ENCODE measurements at regions not wholly inside any gene's neighbourhood (a gene's known extent, or its start where the extent isn't known, plus 50 kb on each side); places are given as distances from the start of the nearest gene placed in this dataset.

DNA sequence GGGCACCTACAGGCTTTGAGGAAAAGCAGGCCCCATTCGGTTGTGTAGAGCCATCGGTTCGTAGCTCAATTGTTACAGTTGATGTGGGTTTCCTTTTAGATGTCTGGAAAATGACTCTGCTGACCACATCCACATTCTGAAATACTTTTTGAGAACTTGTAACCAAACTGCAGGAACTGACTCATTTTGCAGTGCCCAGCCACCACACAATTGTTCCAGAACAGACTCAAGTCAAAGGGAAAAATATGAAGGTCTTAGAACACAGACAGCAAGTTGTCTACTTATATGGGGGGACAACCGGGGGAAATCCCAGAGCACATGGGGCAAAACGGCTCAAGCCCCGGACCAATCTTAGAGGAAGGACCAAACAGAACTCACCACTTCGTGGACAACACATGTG, 557.6 kb upstream of the DIPK2B start:
- H3K36me3 ChIP-seq (ENCODE audit: control insufficient read depth, insufficient read depth, low read length) = no peaks in the 10 kb centered on the region
- H3K4me3 ChIP-seq (ENCODE audit: insufficient read depth, low read depth, low read length, poor library complexity, severe bottlenecking) = no peak overlapping the region
- H3K9me3 ChIP-seq (ENCODE audit: control insufficient read depth, low read length) = no peaks in the 10 kb centered on the region
- peaks cover 40% of the 10 kb centered on the region for H3K4me1 ChIP-seq (ENCODE audit: control insufficient read depth, insufficient read depth, low read length, poor library complexity, severe bottlenecking)
- DNase-seq = peak in 2 of 3 donors; percentile 27 to 39
- H3K27ac ChIP-seq (ENCODE audit: insufficient read depth, low read length, poor library complexity, severe bottlenecking) = peak overlapping the region; percentile 60
- H3K27me3 ChIP-seq (replicated peaks; ENCODE audit: control insufficient read depth, insufficient read depth, low read length, poor library complexity, severe bottlenecking) = no peaks in the 10 kb centered on the region

GRCh38 chrX:45757272-45757671, 556.6 kb upstream of the DIPK2B start:
- no peak for DNase-seq
- Histone ChIP-seq H3K27ac (ENCODE audit: insufficient read depth, low read length, poor library complexity, severe bottlenecking) (no peak overlapping the region), H3K4me1 (ENCODE audit: control insufficient read depth, insufficient read depth, low read length, poor library complexity, severe bottlenecking) (peaks cover 43% of the 10 kb centered on the region), H3K4me3 (ENCODE audit: insufficient read depth, low read depth, low read length, poor library complexity, severe bottlenecking) (peak overlapping the region; percentile 2), H3K27me3 (replicated peaks; ENCODE audit: control insufficient read depth, insufficient read depth, low read length, poor library complexity, severe bottlenecking) (no peaks in the 10 kb centered on the region), H3K9me3 (ENCODE audit: control insufficient read depth, low read length) (no peaks in the 10 kb centered on the region), H3K36me3 (ENCODE audit: control insufficient read depth, insufficient read depth, low read length) (no peaks in the 10 kb centered on the region)

- H3K36me3 ChIP-seq (ENCODE audit: control insufficient read depth, insufficient read depth, low read length) = no peaks in the 10 kb centered on the region
- peak overlapping the region; percentile 2 for H3K4me3 ChIP-seq (ENCODE audit: insufficient read depth, low read depth, low read length, poor library complexity, severe bottlenecking)
- H3K4me1 ChIP-seq (ENCODE audit: control insufficient read depth, insufficient read depth, low read length, poor library complexity, severe bottlenecking) = peaks cover 43% of the 10 kb centered on the region
- H3K9me3 ChIP-seq (ENCODE audit: control insufficient read depth, low read length) = no peaks in the 10 kb centered on the region
- no peak overlapping the region for H3K27ac ChIP-seq (ENCODE audit: insufficient read depth, low read length, poor library complexity, severe bottlenecking)
- no peaks in the 10 kb centered on the region for H3K27me3 ChIP-seq (replicated peaks; ENCODE audit: control insufficient read depth, insufficient read depth, low read length, poor library complexity, severe bottlenecking)
- peak in 1 of 3 donors; percentile 15 for DNase-seq
Measured at GRCh38 chrX:45756557-45756956, 555.9 kb upstream of the DIPK2B start.

DNA sequence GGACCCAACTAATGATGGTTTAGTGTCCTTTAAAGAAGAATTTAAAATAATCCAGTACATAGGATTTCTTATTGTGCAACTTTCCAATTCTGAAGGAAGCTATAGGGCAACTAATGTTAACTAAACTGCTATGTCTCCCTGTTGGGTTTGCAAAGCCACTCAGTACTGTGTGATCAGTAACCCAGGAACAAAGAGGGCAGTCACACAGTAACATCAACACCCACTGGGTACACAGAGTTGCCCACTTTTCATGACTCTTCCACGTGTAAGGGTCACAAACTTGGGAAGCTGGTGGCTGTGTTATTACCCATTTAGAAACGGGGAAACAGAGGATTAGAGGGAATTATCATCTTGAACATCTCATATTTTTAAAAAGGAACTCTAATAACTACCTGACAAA, 555.0 kb upstream of the DIPK2B start:
- Histone ChIP-seq H3K9me3 (ENCODE audit: control insufficient read depth, low read length) (no peaks in the 10 kb centered on the region), H3K4me1 (ENCODE audit: control insufficient read depth, insufficient read depth, low read length, poor library complexity, severe bottlenecking) (peaks cover 43% of the 10 kb centered on the region), H3K27me3 (replicated peaks; ENCODE audit: control insufficient read depth, insufficient read depth, low read length, poor library complexity, severe bottlenecking) (no peaks in the 10 kb centered on the region), H3K27ac (ENCODE audit: insufficient read depth, low read length, poor library complexity, severe bottlenecking) (no peak overlapping the region), H3K36me3 (ENCODE audit: control insufficient read depth, insufficient read depth, low read length) (no peaks in the 10 kb centered on the region), H3K4me3 (ENCODE audit: insufficient read depth, low read depth, low read length, poor library complexity, severe bottlenecking) (no peak overlapping the region)
- no peak for DNase-seq

DNA sequence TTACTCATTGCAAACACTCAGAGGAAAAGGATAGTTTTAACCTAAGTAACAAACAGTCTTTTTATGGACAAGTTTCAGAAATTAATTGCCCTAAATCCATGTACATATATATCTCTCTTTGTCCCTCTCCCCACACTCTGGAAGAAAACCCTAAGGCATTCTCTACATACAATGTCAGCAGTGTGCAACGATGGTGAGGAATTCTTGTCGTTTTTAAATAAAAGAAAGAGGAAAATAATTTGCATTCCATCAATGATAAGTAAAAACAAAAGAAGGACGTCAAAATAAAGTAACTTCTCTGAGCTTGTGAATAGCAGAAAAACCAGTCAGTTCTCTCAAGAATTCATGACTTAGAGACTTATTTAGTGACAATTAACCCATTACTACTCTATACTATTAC, 550.5 kb upstream of the DIPK2B start:
- Histone ChIP-seq H3K36me3 (ENCODE audit: control insufficient read depth, insufficient read depth, low read length) (no peaks in the 10 kb centered on the region), H3K4me1 (ENCODE audit: control insufficient read depth, insufficient read depth, low read length, poor library complexity, severe bottlenecking) (peaks cover 14% of the 10 kb centered on the region), H3K4me3 (ENCODE audit: insufficient read depth, low read depth, low read length, poor library complexity, severe bottlenecking) (no peak overlapping the region), H3K27me3 (replicated peaks; ENCODE audit: control insufficient read depth, insufficient read depth, low read length, poor library complexity, severe bottlenecking) (no peaks in the 10 kb centered on the region), H3K27ac (ENCODE audit: insufficient read depth, low read length, poor library complexity, severe bottlenecking) (no peak overlapping the region), H3K9me3 (ENCODE audit: control insufficient read depth, low read length) (no peaks in the 10 kb centered on the region)
- no peak for DNase-seq

DNA sequence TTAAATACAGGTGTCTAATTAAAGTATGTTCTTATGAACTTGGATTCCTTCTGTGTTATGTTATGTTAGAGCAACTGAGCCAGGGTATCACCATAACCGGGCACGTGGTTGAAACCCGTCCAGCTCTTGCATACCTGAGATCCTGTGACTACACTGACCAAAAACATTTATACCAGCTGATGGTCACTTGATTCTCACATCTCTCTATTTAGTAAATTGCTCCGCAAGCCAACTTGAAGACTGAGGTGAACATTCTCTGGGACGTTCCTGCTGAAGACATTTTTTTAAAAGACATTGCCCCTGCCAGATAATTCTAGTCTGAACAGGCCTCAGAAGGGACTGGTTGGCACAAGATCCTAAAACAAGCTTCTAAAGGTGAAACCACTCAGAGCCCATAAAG, 550.0 kb upstream of the DIPK2B start:
- Histone ChIP-seq H3K9me3 (ENCODE audit: control insufficient read depth, low read length) (no peaks in the 10 kb centered on the region), H3K4me3 (ENCODE audit: insufficient read depth, low read depth, low read length, poor library complexity, severe bottlenecking) (no peak overlapping the region), H3K36me3 (ENCODE audit: control insufficient read depth, insufficient read depth, low read length) (no peaks in the 10 kb centered on the region), H3K27ac (ENCODE audit: insufficient read depth, low read length, poor library complexity, severe bottlenecking) (no peak overlapping the region), H3K4me1 (ENCODE audit: control insufficient read depth, insufficient read depth, low read length, poor library complexity, severe bottlenecking) (peaks cover 14% of the 10 kb centered on the region), H3K27me3 (replicated peaks; ENCODE audit: control insufficient read depth, insufficient read depth, low read length, poor library complexity, severe bottlenecking) (no peaks in the 10 kb centered on the region)
- no peak for DNase-seq

GRCh38 chrX:45749375-45749774, 548.7 kb upstream of the DIPK2B start:
- Histone ChIP-seq H3K4me1 (ENCODE audit: control insufficient read depth, insufficient read depth, low read length, poor library complexity, severe bottlenecking) (peaks cover 10% of the 10 kb centered on the region), H3K27me3 (replicated peaks; ENCODE audit: control insufficient read depth, insufficient read depth, low read length, poor library complexity, severe bottlenecking) (no peaks in the 10 kb centered on the region), H3K27ac (ENCODE audit: insufficient read depth, low read length, poor library complexity, severe bottlenecking) (no peak overlapping the region), H3K4me3 (ENCODE audit: insufficient read depth, low read depth, low read length, poor library complexity, severe bottlenecking) (no peak overlapping the region), H3K9me3 (ENCODE audit: control insufficient read depth, low read length) (no peaks in the 10 kb centered on the region), H3K36me3 (ENCODE audit: control insufficient read depth, insufficient read depth, low read length) (no peaks in the 10 kb centered on the region)
- no peak for DNase-seq

- peaks cover 5% of the 10 kb centered on the region for H3K4me1 ChIP-seq (ENCODE audit: control insufficient read depth, insufficient read depth, low read length, poor library complexity, severe bottlenecking)
- H3K4me3 ChIP-seq (ENCODE audit: insufficient read depth, low read depth, low read length, poor library complexity, severe bottlenecking) = no peak overlapping the region
- H3K27ac ChIP-seq (ENCODE audit: insufficient read depth, low read length, poor library complexity, severe bottlenecking) = no peak overlapping the region
- DNase-seq = no peak
- H3K36me3 ChIP-seq (ENCODE audit: control insufficient read depth, insufficient read depth, low read length) = no peaks in the 10 kb centered on the region
- no peaks in the 10 kb centered on the region for H3K27me3 ChIP-seq (replicated peaks; ENCODE audit: control insufficient read depth, insufficient read depth, low read length, poor library complexity, severe bottlenecking)
- H3K9me3 ChIP-seq (ENCODE audit: control insufficient read depth, low read length) = no peaks in the 10 kb centered on the region
Measured at GRCh38 chrX:45748369-45748774, 547.7 kb upstream of the DIPK2B start.

- Histone ChIP-seq H3K4me3 (ENCODE audit: insufficient read depth, low read depth, low read length, poor library complexity, severe bottlenecking) (no peak overlapping the region), H3K9me3 (ENCODE audit: control insufficient read depth, low read length) (no peaks in the 10 kb centered on the region), H3K27me3 (replicated peaks; ENCODE audit: control insufficient read depth, insufficient read depth, low read length, poor library complexity, severe bottlenecking) (no peaks in the 10 kb centered on the region), H3K27ac (ENCODE audit: insufficient read depth, low read length, poor library complexity, severe bottlenecking) (no peak overlapping the region), H3K4me1 (ENCODE audit: control insufficient read depth, insufficient read depth, low read length, poor library complexity, severe bottlenecking) (peaks cover 2% of the 10 kb centered on the region), H3K36me3 (ENCODE audit: control insufficient read depth, insufficient read depth, low read length) (no peaks in the 10 kb centered on the region)
- no peak for DNase-seq
Measured at GRCh38 chrX:45747905-45748304, 547.2 kb upstream of the DIPK2B start.

- no peak overlapping the region for H3K4me3 ChIP-seq (ENCODE audit: insufficient read depth, low read depth, low read length, poor library complexity, severe bottlenecking)
- no peaks in the 10 kb centered on the region for H3K27me3 ChIP-seq (replicated peaks; ENCODE audit: control insufficient read depth, insufficient read depth, low read length, poor library complexity, severe bottlenecking)
- no peaks in the 10 kb centered on the region for H3K9me3 ChIP-seq (ENCODE audit: control insufficient read depth, low read length)
- no peaks in the 10 kb centered on the region for H3K36me3 ChIP-seq (ENCODE audit: control insufficient read depth, insufficient read depth, low read length)
- DNase-seq = no peak
- no peak overlapping the region for H3K27ac ChIP-seq (ENCODE audit: insufficient read depth, low read length, poor library complexity, severe bottlenecking)
- no peaks in the 10 kb centered on the region for H3K4me1 ChIP-seq (ENCODE audit: control insufficient read depth, insufficient read depth, low read length, poor library complexity, severe bottlenecking)
Measured at GRCh38 chrX:45745479-45745878, 544.8 kb upstream of the DIPK2B start.

All from effector memory CD4-positive, alpha-beta T cell (primary cell).